Neural cell (in vitro differentiated cells): ENCODE measurements at regions not wholly inside any gene's neighbourhood (a gene's known extent, or its start where the extent isn't known, plus 50 kb on each side); places are given as distances from the start of the nearest gene placed in this dataset.

Source experiments
- H2AFZ ChIP-seq: fragments of 200-600, 300-800 bp; sonication (generic), shearing (Covaris generic); 2 replicates; pipeline ENCODE4 v1.6.0; 2014; ENCODE audit warnings: low read depth, mild to moderate bottlenecking, antibody characterized with exemption, low read length, moderate library complexity
- H3F3A ChIP-seq: fragments of 200-600 bp; shearing (Covaris generic); 2 replicates; pipeline ENCODE4 v1.6.1; 2016; ENCODE audit warnings: mild to moderate bottlenecking, moderate library complexity, mixed read lengths, antibody characterized with exemption, low read length; ENCODE audit not compliant: insufficient read depth, poor library complexity, severe bottlenecking
- H3K27ac ChIP-seq: fragments of 200-600, 300-800 bp; sonication (generic), shearing (Covaris generic); 2 replicates; pipeline ENCODE4 v1.5.1; 2014; ENCODE audit warnings: mild to moderate bottlenecking, low read length, moderate library complexity
- H3K27me3 ChIP-seq: fragments of 300-800, 200-600 bp; sonication (generic), shearing (Covaris generic); 2 replicates; pipeline ENCODE4 v1.6.0; 2014; ENCODE audit warnings: mild to moderate bottlenecking, low read depth, low read length, moderate library complexity; ENCODE audit not compliant: insufficient read depth
- H3K36me3 ChIP-seq: fragments of 300-800, 200-600 bp; sonication (generic), shearing (Covaris generic); 2 replicates; pipeline ENCODE4 v1.5.1; 2014; ENCODE audit warnings: mild to moderate bottlenecking, antibody characterized with exemption, low read length, moderate library complexity; ENCODE audit not compliant: insufficient read depth
- H3K4me2 ChIP-seq: fragments of 300-800, 200-600 bp; sonication (generic), shearing (Covaris generic); 2 replicates; pipeline ENCODE4 v1.6.0; 2014; ENCODE audit warnings: mild to moderate bottlenecking, low read length
- H3K4me3 ChIP-seq: fragments of 300-800, 200-600 bp; sonication (generic), shearing (Covaris generic); 2 replicates; pipeline ENCODE4 v1.5.1; 2014; ENCODE audit warnings: mild to moderate bottlenecking, low read length, moderate library complexity
- H3K79me2 ChIP-seq: fragments of 200-600 bp; shearing (Covaris generic); replicated peaks from 2 replicates; pipeline ENCODE4 v1.6.0; 2014; ENCODE audit warnings: mild to moderate bottlenecking, low read length, moderate library complexity; ENCODE audit not compliant: insufficient read depth
- H3K9ac ChIP-seq: fragments of 300-800, 200-600 bp; sonication (generic), shearing (Covaris generic); 2 replicates; pipeline ENCODE4 v1.6.1; 2016; ENCODE audit warnings: mild to moderate bottlenecking, low read length, mixed read lengths
- H3K9me2 ChIP-seq: fragments of 200-600 bp; shearing (Covaris generic); 2 replicates; pipeline ENCODE4 v1.6.1; 2016; ENCODE audit warnings: mild to moderate bottlenecking, low read length, mixed read lengths; ENCODE audit not compliant: insufficient read depth
- H3K9me3 ChIP-seq: fragments of 200-600, 300-800 bp; sonication (generic), shearing (Covaris generic); 2 replicates; pipeline ENCODE4 v1.6.1; 2016; ENCODE audit warnings: mild to moderate bottlenecking, mixed run types, low read length, moderate library complexity, mixed read lengths
- H4K20me1 ChIP-seq: fragments of 200-600 bp; shearing (Covaris generic); 2 replicates; pipeline ENCODE4 v1.6.1; 2016; ENCODE audit warnings: mild to moderate bottlenecking, mixed run types; ENCODE audit not compliant: insufficient read depth
- EP300 ChIP-seq: fragments of 450-650 bp; conservative IDR thresholded peaks from 2 replicates; pipeline ENCODE4 v1.6.1; 2014; ENCODE audit warnings: antibody characterized with exemption, mild to moderate bottlenecking, moderate library complexity; ENCODE audit not compliant: poor library complexity, severe bottlenecking
- EZH2 ChIP-seq: fragments of 200-600, 300-800 bp; shearing (Covaris generic), sonication (generic); IDR thresholded peaks from 2 replicates; pipeline ENCODE4 v1.6.1; 2014; ENCODE audit warnings: antibody characterized with exemption, low read length, borderline replicate concordance, mild to moderate bottlenecking; ENCODE audit not compliant: insufficient read depth, poor library complexity, severe bottlenecking
- MXI1 ChIP-seq: fragments of 450-650 bp; conservative IDR thresholded peaks from 2 replicates; pipeline ENCODE4 v1.6.1; 2014; ENCODE audit warnings: antibody characterized with exemption, mild to moderate bottlenecking; ENCODE audit not compliant: poor library complexity, severe bottlenecking
- POLR2AphosphoS5 ChIP-seq: IDR thresholded peaks from 2 replicates; pipeline ENCODE4 v1.6.1; 2012
- RAD21 ChIP-seq: fragments of 450-650 bp; conservative IDR thresholded peaks from 2 replicates; pipeline ENCODE4 v1.6.1; 2014; ENCODE audit warnings: antibody characterized with exemption, mild to moderate bottlenecking, moderate library complexity
- REST ChIP-seq: IDR thresholded peaks from 2 replicates; pipeline ENCODE4 v1.6.1; 2012; ENCODE audit warnings: borderline replicate concordance
- SMC3 ChIP-seq: fragments of 450-650 bp; conservative IDR thresholded peaks from 2 replicates; pipeline ENCODE4 v1.6.1; 2014; ENCODE audit warnings: antibody characterized with exemption, mild to moderate bottlenecking, moderate library complexity; ENCODE audit not compliant: poor library complexity
- TAF1 ChIP-seq: IDR thresholded peaks from 2 replicates; pipeline ENCODE4 v1.6.1; 2012; ENCODE audit warnings: low read depth
- TF ChIP-seq, protein P1 (sequence below): fragments of 450-650 bp; IDR thresholded peaks from 2 replicates; pipeline ENCODE4 v1.5.1; 2014; ENCODE audit warnings: antibody characterized with exemption, mild to moderate bottlenecking, moderate library complexity; ENCODE audit not compliant: poor library complexity, severe bottlenecking

- no peaks in the 10 kb centered on the region for H3K79me2 ChIP-seq
These were observed 53.8 kb upstream of the PTGFR start for GRCh38 chr1:78436961-78437360.

DNA sequence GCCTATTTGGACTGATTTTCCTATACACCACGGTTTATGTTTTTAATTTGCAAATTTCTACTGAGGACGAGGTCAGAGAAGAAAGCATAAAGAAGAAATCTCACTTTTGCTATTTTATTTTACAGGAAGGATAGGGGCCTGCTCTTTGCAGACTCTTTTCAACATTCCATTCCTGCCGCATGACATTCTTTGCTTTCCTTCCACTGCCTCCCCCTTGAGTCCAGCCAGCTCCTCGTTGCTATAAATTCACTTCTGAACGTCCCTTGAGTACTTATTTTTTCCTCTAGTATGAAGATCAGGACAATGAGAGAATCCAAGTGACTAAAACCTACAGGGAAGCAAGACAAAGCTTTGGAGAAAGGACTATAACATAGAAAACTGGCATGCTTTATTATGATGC is 53.4 kb upstream of the PTGFR start:
- H3K9me3 ChIP-seq: no peaks in the 10 kb centered on the region
- no peaks in the 10 kb centered on the region for H3K9me2 ChIP-seq
- H4K20me1 ChIP-seq: no peaks in the 10 kb centered on the region
- H3K36me3 ChIP-seq: no peaks in the 10 kb centered on the region
- H3K79me2 ChIP-seq: no peaks in the 10 kb centered on the region
- H3K4me3 ChIP-seq: no peak overlapping the region
- TF ChIP-seq EP300 (no peak), TAF1 (no peak), EZH2 (no peak), REST (no peak), SMC3 (no peak), POLR2AphosphoS5 (no peak), RAD21 (no peak), MXI1 (no peak)
- TF ChIP-seq, protein P1, sequence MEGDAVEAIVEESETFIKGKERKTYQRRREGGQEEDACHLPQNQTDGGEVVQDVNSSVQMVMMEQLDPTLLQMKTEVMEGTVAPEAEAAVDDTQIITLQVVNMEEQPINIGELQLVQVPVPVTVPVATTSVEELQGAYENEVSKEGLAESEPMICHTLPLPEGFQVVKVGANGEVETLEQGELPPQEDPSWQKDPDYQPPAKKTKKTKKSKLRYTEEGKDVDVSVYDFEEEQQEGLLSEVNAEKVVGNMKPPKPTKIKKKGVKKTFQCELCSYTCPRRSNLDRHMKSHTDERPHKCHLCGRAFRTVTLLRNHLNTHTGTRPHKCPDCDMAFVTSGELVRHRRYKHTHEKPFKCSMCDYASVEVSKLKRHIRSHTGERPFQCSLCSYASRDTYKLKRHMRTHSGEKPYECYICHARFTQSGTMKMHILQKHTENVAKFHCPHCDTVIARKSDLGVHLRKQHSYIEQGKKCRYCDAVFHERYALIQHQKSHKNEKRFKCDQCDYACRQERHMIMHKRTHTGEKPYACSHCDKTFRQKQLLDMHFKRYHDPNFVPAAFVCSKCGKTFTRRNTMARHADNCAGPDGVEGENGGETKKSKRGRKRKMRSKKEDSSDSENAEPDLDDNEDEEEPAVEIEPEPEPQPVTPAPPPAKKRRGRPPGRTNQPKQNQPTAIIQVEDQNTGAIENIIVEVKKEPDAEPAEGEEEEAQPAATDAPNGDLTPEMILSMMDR: no peak
- H3K9ac ChIP-seq: no peak overlapping the region
- no peaks in the 10 kb centered on the region for H3K27me3 ChIP-seq
- H2AFZ ChIP-seq: no peak overlapping the region
- H3K27ac ChIP-seq: no peak overlapping the region
- H3K4me2 ChIP-seq: no peak overlapping the region
- no peaks in the 10 kb centered on the region for H3F3A ChIP-seq

More at GRCh38 chr1:78436961-78437360, 53.8 kb upstream of the PTGFR start:
- no peaks in the 10 kb centered on the region for H3K27me3 ChIP-seq
- H3K9me2 ChIP-seq: no peaks in the 10 kb centered on the region
- no peaks in the 10 kb centered on the region for H4K20me1 ChIP-seq
- H3K4me3 ChIP-seq: no peak overlapping the region
- no peaks in the 10 kb centered on the region for H3K36me3 ChIP-seq
- H2AFZ ChIP-seq: no peak overlapping the region
- no peaks in the 10 kb centered on the region for H3K9me3 ChIP-seq
- H3K27ac ChIP-seq: no peak overlapping the region
- H3K4me2 ChIP-seq: no peak overlapping the region
- no peaks in the 10 kb centered on the region for H3F3A ChIP-seq
- no peak overlapping the region for H3K9ac ChIP-seq
- TF ChIP-seq, protein P1: no peak
- TF ChIP-seq SMC3 (no peak), EP300 (no peak), TAF1 (no peak)
